SK-N-SH (cell line): ENCODE measurements at regions not wholly inside any gene's neighbourhood (a gene's known extent, or its start where the extent isn't known, plus 50 kb on each side); places are given as distances from the start of the nearest gene placed in this dataset.
"Not testable (repeated sequence)": the region's sequence is repeated elsewhere in the genome, so short reads cannot be mapped to it uniquely, and the experiment has no call there.

Source experiments
- CHD2 ChIP-seq: fragments of 150-350 bp; IDR thresholded peaks from 2 replicates; pipeline ENCODE4 v1.6.1; 2018; ENCODE audit warnings: low read length; ENCODE audit not compliant: partially characterized antibody
- CTCF ChIP-seq: fragments of 200-600 bp; sonication (generic); IDR thresholded peaks from 2 replicates; pipeline ENCODE4 v1.6.1; 2017; ENCODE audit warnings: antibody characterized with exemption, mild to moderate bottlenecking, moderate library complexity
- ELF1 ChIP-seq: IDR thresholded peaks from 2 replicates; pipeline ENCODE4 v1.4.0; 2012
- NRF1 ChIP-seq: IDR thresholded peaks from 2 replicates; pipeline ENCODE4 v1.6.1; 2012; ENCODE audit warnings: low read depth, mild to moderate bottlenecking, low read length
- POLR2AphosphoS5 ChIP-seq: IDR thresholded peaks from 2 replicates; pipeline ENCODE4 v1.6.1; 2012; ENCODE audit warnings: low read depth, low read length
- TAF1 ChIP-seq: IDR thresholded peaks from 2 replicates; pipeline ENCODE4 v1.6.1; 2012; ENCODE audit warnings: low read depth, mild to moderate bottlenecking, low read length, moderate library complexity, borderline replicate concordance
- YY1 ChIP-seq: IDR thresholded peaks from 2 replicates; pipeline ENCODE4 v1.4.0; 2012; ENCODE audit warnings: low read depth, mild to moderate bottlenecking

GRCh38 chr7:65100499-65100898, 94.0 kb upstream of the ERV3-1 start:
- TF ChIP-seq CHD2, POLR2AphosphoS5, ELF1, CTCF, YY1, TAF1, NRF1: not testable (repeated sequence)
